GM12875 (cell line): ENCODE measurements at regions not wholly inside any gene's neighbourhood (a gene's known extent, or its start where the extent isn't known, plus 50 kb on each side); places are given as distances from the start of the nearest gene placed in this dataset.
"Not testable (repeated sequence)": the region's sequence is repeated elsewhere in the genome, so short reads cannot be mapped to it uniquely, and the experiment has no call there.

Experiments used
- H3K4me3 ChIP-seq: one replicate; pipeline ENCODE4 v1.5.1; 2011; ENCODE audit warnings: low read depth, low read length, control low read depth
- CTCF ChIP-seq: IDR thresholded peaks from 2 replicates; pipeline ENCODE4 v1.5.1; 2011; ENCODE audit warnings: low read depth, mild to moderate bottlenecking, control low read depth, inconsistent platforms, low read length, moderate library complexity, borderline replicate concordance; ENCODE audit not compliant: insufficient read depth

- H3K4me3 ChIP-seq = no peak overlapping the region
- no peak for TF ChIP-seq CTCF
Observed at GRCh38 chr16:9658586-9658985, 523.6 kb downstream of the GRIN2A start.

- H3K4me3 ChIP-seq = no peak overlapping the region
- TF ChIP-seq CTCF = no peak
Observed at GRCh38 chr16:9660898-9661297, 521.3 kb downstream of the GRIN2A start.

- H3K4me3 ChIP-seq = no peak overlapping the region
- TF ChIP-seq CTCF = no peak
Observed at GRCh38 chr16:9661336-9662017, 520.8 kb downstream of the GRIN2A start.

GRCh38 chr16:9663588-9663987, 518.6 kb downstream of the GRIN2A start:
- TF ChIP-seq CTCF = no peak

GRCh38 chr16:9665851-9666271, 516.4 kb downstream of the GRIN2A start:
- TF ChIP-seq CTCF = no peak
- H3K4me3 ChIP-seq = no peak overlapping the region

More at GRCh38 chr16:9663588-9663987, 518.6 kb downstream of the GRIN2A start:
- H3K4me3 ChIP-seq = no peak overlapping the region

GRCh38 chr16:9666834-9667480, 515.3 kb downstream of the GRIN2A start:
- TF ChIP-seq CTCF = no peak
- H3K4me3 ChIP-seq = no peak overlapping the region

GRCh38 chr16:9670033-9670432, 512.2 kb downstream of the GRIN2A start:
- no peak for TF ChIP-seq CTCF
- no peak overlapping the region for H3K4me3 ChIP-seq

GRCh38 chr16:9670616-9671015, 511.6 kb downstream of the GRIN2A start:
- not testable (repeated sequence) for H3K4me3 ChIP-seq

GRCh38 chr16:9676560-9677300, 505.5 kb downstream of the GRIN2A start:
- not testable (repeated sequence) for H3K4me3 ChIP-seq
